Activated CD8-positive, alpha-beta memory T cell treated with anti-CD3 and anti-CD28 coated beads for 24 hours (primary cell): ENCODE measurements at regions not wholly inside any gene's neighbourhood (a gene's known extent, or its start where the extent isn't known, plus 50 kb on each side); places are given as distances from the start of the nearest gene placed in this dataset.
"Not testable (repeated sequence)": the region's sequence is repeated elsewhere in the genome, so short reads cannot be mapped to it uniquely, and the experiment has no call there.

ENCODE experiments used
- DNase-seq: peaks from one replicate; pipeline ENCODE4 v3.0.0-alpha.2; 2020

GRCh38 chr18:49731860-49732311, 81.4 kb downstream of the ACAA2 start:
- no peak for DNase-seq

DNA sequence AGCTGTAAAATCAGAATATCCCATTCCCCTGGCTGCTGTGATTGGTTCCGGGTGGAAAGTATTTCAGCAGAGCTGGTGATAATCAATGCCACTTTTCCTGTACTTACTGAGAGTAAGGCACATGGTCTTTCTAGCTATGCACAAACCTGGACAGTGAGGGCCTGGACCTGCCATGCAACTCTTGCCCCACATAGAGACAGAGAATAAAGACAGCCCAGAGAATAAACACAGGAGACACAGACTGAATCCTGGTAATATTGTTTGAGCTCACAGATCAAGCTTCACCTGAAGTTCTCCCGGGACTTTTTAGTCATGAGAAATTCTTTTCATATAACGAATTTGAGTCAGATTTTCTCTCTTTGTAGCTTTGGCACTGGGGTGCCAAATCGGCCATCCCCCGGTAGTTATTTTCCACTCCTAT, 81.9 kb downstream of the ACAA2 start:
- no peak for DNase-seq

DNA sequence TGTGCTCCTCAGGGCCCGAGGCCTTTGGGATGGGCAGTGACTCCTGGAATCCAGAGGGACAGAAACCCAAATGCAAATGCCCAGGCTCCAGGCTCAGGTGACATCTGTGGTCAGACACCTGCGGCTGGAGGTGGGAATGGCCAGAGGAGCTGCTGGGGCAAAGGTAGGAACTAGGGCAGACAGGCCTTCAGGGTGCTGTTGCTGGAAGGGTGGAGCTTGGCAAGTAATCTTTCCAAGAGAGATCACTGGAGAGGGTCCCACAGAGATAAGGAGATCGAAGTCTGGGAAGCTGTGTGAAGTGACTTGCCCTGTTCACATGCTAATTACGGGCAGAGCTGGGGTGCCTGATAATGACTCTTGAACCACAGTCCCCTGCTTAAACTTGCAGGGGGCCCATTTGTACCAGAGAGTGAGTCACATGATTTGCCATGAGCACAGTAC, 82.4 kb downstream of the ACAA2 start:
- no peak for DNase-seq

DNA sequence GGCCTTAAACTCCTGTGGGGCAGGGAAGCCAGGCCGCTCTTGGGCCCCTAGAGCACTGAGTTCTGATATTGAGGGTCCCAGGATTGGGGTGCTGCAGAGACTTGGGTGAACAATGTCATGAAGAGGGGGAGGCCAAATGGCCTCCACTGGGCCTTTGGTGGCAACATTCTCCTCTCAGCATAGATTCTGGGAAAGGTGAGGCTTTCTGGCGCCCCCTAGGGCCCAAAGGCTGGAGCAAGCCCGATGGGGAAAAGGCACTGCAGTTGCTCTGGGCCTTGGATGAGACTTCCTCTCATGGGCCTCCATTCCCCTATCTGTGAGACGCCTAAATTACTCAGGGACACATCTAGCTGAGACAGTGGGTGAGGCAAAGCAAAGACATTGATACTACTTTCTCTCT, 84.8 kb downstream of the ACAA2 start:
- peak; percentile 68 for DNase-seq

DNA sequence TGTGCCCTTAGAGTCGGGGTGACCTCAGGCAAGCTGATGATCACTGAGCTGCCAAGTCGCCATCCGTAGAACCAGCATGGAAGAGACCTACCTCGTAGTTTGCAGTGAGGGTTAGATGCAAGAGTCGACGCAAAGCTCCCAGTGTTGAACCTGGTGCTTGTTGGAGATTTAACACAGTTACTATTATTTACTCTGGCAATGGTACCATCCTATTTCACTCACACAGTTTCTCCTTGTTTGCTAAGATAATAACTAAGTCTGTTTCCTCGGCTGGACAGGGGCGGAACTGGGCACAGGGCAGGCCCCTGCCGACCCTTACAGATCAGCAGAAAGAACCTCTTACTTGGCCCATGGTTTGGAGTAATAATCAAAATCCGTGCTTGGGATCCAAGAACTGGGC, 85.5 kb downstream of the ACAA2 start:
- no peak for DNase-seq

DNA sequence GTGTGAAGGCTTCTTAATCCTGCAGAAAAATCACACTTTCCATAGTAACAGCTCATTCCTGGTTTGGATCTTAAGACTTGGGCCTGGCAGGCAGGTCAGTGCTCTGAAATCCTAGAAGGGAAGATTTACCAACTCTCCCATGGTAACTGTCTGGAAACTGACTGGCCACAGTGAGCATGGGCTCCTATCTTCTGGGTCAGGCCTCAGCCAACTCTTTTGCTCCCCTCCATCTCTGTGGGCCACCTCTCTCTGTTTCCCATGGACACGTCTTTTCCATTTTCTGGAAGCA, 86.7 kb downstream of the ACAA2 start:
- no peak for DNase-seq

- no peak for DNase-seq
These were observed 87.3 kb downstream of the ACAA2 start for GRCh38 chr18:49725809-49726674.

- no peak for DNase-seq
These were observed 89.6 kb downstream of the ACAA2 start for GRCh38 chr18:49723648-49724180.

GRCh38 chr18:49722477-49722876, 90.9 kb downstream of the ACAA2 start:
- no peak for DNase-seq

DNA sequence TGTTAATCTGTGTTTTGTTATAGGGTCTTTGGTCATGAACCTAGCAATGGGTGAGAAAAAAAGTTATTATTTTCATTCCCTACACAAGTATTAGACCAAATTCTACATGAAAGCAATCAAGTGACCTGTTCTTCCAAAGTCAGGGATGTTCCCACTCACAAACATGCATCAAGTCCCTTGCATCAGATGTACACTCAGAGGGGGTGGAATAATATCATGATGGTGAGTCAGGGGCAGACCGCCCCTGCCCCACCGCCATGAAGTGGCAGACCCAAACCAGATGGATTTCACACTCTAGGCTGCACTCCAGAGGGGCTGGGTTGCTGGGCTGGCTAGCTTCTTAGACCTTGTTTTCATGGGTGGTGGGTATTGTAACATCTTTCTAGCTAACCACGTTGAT, 91.4 kb downstream of the ACAA2 start:
- DNase-seq = no peak

- DNase-seq = not testable (repeated sequence)
These were observed 92.4 kb downstream of the ACAA2 start for GRCh38 chr18:49720944-49721343.

DNA sequence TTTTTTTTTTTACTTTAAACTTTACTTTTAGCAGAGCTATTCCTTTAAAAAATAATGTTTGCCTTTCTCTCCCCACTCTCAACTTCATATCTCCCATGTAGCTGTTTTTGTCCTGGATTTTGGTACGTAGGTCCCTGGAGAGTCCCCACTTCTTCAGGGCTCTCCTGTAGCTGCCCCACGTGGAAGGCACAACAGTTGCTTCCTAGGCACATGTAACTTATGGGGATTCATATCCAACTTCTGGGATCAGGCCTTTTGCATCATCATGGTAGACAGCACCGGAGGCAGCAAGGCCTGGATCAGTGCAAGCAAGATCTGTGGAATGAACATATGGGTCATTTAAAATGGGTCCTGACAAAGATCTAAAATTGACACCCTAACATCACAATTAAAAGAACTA, 95.7 kb downstream of the ACAA2 start:
- no peak for DNase-seq

- no peak for DNase-seq
These were observed 97.3 kb downstream of the ACAA2 start for GRCh38 chr18:49716035-49716434.

DNA sequence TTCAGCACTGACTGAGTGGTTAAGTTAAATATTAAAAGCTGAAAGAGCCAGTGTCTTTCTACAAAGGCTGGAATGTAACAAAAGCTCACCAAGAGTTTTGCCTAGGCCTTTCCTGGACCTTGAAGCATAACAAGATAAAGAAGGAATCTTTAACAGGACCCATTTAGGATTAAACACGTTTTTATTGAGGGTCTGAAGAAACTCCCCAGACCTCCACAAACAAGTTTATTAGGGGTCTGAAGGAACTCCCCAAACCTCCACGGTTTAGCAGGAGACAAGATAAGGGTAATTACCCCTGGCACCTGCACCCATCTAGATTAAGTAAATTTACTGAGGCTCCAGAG, 104.0 kb downstream of the ACAA2 start:
- DNase-seq = no peak

DNA sequence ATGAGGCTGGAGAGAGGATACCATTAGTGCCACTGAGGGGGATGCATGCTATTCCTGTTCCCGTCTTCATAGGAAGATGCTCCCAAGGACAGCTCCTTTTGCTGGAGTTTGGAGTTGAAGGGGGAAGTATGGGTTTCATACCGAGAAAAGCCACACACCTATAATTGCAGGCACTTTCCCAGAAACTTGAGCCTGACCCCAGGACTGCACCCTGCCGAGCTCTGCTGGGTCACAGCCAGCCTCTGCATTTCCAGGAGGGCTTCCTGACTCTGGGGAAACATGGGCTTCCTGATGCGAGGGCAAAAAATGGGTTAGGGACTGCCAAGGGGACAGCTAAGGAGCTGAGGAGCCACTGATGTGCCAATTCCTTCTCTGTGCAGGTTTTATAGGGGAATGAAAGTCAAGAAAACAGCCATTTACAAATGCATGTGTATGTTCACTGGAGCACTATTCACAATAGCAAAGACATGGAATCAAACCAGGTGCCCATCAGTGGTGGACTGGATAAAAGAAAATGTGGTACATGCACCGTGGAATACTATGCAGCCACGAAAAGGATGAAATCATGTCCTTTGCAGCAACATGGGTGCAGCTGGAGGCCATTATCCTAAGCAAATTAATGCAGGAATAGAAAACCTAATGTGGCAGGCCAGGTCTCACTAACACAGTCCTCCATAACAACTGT, 104.5 kb downstream of the ACAA2 start:
- no peak for DNase-seq

DNA sequence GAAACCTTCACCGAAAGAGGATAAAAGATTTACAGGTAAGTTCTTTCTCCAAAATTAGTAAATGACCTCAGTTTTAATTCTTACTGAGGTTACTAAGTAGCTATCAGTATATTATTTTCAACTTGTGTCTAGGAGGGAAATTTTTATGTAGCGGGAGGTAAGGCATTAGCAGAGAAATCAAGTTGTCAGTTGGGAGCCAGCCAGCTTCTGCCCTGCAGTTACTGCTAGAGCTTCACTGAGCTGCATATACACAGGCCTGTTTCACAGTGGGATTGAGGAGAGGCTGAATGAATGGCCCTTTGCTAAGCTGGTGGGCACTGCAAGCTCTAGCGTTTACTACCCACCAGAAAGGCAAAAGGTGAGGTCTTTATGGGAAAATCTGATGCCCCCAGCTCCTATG, 105.7 kb downstream of the ACAA2 start:
- DNase-seq = no peak

- no peak for DNase-seq
These were observed 109.0 kb downstream of the ACAA2 start for GRCh38 chr18:49704334-49704733.

DNA sequence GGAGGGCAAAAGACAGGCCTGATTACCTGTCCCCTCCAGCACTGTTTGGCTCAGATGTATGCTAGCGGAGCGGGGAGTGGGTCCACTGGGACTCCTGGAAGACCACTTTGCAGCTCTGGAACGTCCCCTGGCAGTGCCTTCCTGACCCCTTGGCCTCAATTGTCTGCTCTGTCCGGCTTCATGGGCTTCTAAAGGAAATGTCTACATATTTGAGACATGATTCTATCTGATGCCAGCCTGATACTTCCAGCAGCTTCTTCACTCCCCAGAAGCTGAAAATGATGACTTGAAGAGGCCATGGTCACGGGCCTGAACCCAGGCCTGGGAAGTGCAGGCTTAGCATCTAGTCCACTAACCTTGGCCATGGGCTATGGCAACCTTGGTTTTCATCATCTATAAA, 112.1 kb downstream of the ACAA2 start:
- no peak for DNase-seq

DNA sequence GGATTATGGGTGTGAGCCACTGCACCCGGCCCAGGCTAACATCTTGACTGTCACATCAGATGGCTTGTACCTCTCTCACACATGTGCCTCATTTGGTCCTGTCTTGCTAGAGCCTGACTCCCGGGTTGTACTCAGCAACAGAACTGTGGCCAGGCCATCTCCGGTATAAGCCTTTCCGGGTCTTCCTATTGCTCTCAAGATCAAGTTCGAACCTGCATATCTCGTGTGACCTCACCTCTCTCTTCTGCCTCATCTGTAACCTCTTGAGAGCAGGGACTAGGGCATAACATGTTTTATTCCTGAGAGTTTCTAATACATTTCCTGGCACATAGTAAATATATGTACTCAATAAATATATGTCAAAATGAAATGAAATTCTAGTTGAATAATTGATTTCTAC, 114.0 kb downstream of the ACAA2 start:
- no peak for DNase-seq

GRCh38 chr18:49698525-49699025, 114.8 kb downstream of the ACAA2 start:
- DNase-seq = no peak

GRCh38 chr18:49697757-49698524, 115.4 kb downstream of the ACAA2 start:
- no peak for DNase-seq

- no peak for DNase-seq
These were observed 116.3 kb downstream of the ACAA2 start for GRCh38 chr18:49697049-49697448.

DNA sequence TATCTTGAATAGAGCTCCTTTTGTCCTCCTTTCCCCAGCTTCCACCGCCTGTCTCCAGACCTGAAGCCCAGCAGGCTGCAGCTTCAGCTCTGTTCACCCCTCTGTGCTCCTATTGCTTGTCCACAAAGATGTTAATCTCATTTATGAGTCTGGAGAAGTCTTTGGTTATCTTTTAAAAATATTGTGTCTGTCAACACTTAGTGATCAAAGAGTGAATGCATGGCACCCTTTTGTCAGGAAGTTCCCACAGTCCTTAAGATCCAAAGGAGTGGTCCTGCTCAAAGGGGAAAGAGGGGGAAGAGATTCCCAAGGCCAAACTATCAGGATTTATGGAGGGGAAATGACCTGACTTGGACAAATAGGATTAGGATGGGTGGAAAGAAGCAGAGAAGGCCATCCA, 118.9 kb downstream of the ACAA2 start:
- DNase-seq = no peak

DNA sequence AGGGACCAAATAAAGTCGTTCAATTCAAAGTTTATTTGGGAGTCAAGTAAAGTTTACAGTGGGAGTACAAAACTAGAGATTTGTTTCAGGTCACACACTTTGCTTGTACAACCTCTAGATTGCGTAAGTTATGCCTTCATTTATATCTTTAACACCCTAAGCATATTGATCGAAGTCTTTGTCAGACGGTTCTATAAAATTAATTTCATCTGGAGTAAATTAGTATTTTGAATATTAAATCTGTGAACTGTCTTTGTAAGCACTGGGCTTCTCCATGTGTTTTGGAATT, 119.7 kb downstream of the ACAA2 start:
- no peak for DNase-seq
